ENCODE measurements at regions not wholly inside any gene's neighbourhood (a gene's known extent, or its start where the extent isn't known, plus 50 kb on each side); places are given as distances from the start of the nearest gene placed in this dataset.

DNA sequence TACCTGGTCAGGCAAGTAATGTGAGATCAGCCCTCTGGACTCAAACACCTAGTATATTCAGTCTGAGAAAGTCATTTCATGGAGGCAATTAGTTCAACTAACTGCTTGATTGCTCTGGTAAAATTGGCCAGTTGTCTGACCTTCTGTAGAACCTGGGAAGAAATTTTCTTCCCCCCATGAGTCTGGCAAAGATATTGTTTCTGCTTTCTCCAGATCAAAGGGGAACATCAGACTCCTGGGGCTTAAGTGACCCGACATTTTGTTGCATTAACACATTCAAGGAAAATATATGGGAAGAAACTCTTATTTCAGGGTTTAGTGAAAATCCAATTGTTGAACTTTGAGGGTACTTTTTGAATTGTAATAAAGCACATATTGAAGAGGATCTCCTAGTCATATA lies 375.1 kb downstream of the SUCLG1 start:
- Histone ChIP-seq H3K9ac (ENCODE audit: insufficient read depth, low read length) (no peak overlapping the region), H4K20me1 (ENCODE audit: control insufficient read depth, extremely low read depth, insufficient read depth, low read length) (no peaks in the 10 kb centered on the region), H2AFZ (ENCODE audit: low read length) (no peak overlapping the region), H3K4me1 (ENCODE audit: control insufficient read depth, extremely low read depth, insufficient read depth, low read length) (no peaks in the 10 kb centered on the region), H3K9me3 (ENCODE audit: control insufficient read depth, insufficient read depth, low read depth, low read length) (no peaks in the 10 kb centered on the region), H3K4me3 (replicated peaks in 1 of 4; ENCODE audit: control extremely low read depth in 1 of 4, insufficient read depth in 1 of 4, low read depth in 3 of 4, low read length in 4 of 4) (no peak overlapping the region), H3K27me3 (ENCODE audit: control insufficient read depth, insufficient read depth, low read length) (no peaks in the 10 kb centered on the region), H3K79me2 (ENCODE audit: control insufficient read depth, insufficient read depth, low read length) (no peaks in the 10 kb centered on the region), H3K27ac (ENCODE audit: insufficient read depth, low read length) (no peak overlapping the region), H3K36me3 (ENCODE audit: control insufficient read depth, insufficient read depth, low read length) (no peaks in the 10 kb centered on the region), H3K4me2 (ENCODE audit: extremely low read depth, insufficient read depth, low read length) (no peak overlapping the region)
- no peak for TF ChIP-seq EZH2 (IDR thresholded peaks at IDR 0.05; ENCODE audit: low read length, missing control alignments)
- TF ChIP-seq, protein P1, sequence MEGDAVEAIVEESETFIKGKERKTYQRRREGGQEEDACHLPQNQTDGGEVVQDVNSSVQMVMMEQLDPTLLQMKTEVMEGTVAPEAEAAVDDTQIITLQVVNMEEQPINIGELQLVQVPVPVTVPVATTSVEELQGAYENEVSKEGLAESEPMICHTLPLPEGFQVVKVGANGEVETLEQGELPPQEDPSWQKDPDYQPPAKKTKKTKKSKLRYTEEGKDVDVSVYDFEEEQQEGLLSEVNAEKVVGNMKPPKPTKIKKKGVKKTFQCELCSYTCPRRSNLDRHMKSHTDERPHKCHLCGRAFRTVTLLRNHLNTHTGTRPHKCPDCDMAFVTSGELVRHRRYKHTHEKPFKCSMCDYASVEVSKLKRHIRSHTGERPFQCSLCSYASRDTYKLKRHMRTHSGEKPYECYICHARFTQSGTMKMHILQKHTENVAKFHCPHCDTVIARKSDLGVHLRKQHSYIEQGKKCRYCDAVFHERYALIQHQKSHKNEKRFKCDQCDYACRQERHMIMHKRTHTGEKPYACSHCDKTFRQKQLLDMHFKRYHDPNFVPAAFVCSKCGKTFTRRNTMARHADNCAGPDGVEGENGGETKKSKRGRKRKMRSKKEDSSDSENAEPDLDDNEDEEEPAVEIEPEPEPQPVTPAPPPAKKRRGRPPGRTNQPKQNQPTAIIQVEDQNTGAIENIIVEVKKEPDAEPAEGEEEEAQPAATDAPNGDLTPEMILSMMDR (conservative IDR thresholded peaks at IDR 0.05 in 1 of 2, IDR thresholded peaks at IDR 0.05 in 1 of 2; ENCODE audit: low read depth in 1 of 2, low read length in 2 of 2) = no peak
- no peak for DNase-seq (ENCODE audit: low read depth in 2 of 2)

DNA sequence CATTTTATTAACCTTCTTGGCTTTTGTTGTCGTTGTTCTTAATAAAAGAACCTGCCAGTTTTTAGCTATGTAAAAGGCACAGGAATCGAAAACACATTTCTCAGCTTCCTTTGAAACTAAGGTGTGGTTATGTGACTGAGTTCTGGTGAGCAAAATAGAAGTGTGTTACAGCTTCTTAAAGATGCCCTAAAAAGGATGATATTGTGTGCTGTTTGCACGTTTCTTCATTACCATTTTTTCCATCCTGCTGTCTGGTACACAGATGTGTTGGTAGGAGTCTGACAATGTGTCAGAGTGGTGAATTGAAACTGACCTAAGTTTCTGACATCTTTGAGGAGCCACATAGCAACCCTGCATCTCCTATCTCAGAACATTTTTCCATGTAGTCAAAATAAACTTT lies 380.6 kb downstream of the SUCLG1 start:
- no peak overlapping the region for H3K4me3 ChIP-seq (replicated peaks in 1 of 4; ENCODE audit: control extremely low read depth in 1 of 4, insufficient read depth in 1 of 4, low read depth in 3 of 4, low read length in 4 of 4)
- no peaks in the 10 kb centered on the region for H3K79me2 ChIP-seq (ENCODE audit: control insufficient read depth, insufficient read depth, low read length)
- no peak overlapping the region for H2AFZ ChIP-seq (ENCODE audit: low read length)
- no peaks in the 10 kb centered on the region for H4K20me1 ChIP-seq (ENCODE audit: control insufficient read depth, extremely low read depth, insufficient read depth, low read length)
- no peak overlapping the region for H3K4me2 ChIP-seq (ENCODE audit: extremely low read depth, insufficient read depth, low read length)
- H3K27me3 ChIP-seq (ENCODE audit: control insufficient read depth, insufficient read depth, low read length) = no peaks in the 10 kb centered on the region
- no peaks in the 10 kb centered on the region for H3K36me3 ChIP-seq (ENCODE audit: control insufficient read depth, insufficient read depth, low read length)
- no peak overlapping the region for H3K9ac ChIP-seq (ENCODE audit: insufficient read depth, low read length)
- no peak overlapping the region for H3K27ac ChIP-seq (ENCODE audit: insufficient read depth, low read length)
- H3K4me1 ChIP-seq (ENCODE audit: control insufficient read depth, extremely low read depth, insufficient read depth, low read length) = no peaks in the 10 kb centered on the region
- TF ChIP-seq, protein P1 (conservative IDR thresholded peaks at IDR 0.05 in 1 of 2, IDR thresholded peaks at IDR 0.05 in 1 of 2; ENCODE audit: low read depth in 1 of 2, low read length in 2 of 2) = no peak
- TF ChIP-seq EZH2 (IDR thresholded peaks at IDR 0.05; ENCODE audit: low read length, missing control alignments) = no peak
- H3K9me3 ChIP-seq (ENCODE audit: control insufficient read depth, insufficient read depth, low read depth, low read length) = no peaks in the 10 kb centered on the region
- no peak for DNase-seq (ENCODE audit: low read depth in 2 of 2)

DNA sequence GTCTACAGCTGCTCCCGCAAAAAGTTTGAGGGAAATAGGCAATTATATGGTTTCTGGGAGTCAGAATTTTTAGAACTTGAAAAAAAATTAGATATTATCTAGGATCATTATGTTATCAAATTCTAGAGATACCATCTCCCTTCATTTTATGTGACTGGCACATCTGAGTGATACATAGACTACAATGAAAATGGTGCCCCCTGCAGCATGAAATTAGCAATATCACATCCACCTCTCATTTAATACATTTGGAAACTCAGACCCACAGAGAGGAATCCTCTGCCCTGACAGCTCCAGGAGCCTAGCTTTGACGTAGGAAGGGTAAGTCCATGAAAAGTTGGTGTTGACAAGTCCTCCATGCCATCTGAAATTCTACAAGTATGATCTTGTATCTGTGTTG lies 381.6 kb downstream of the SUCLG1 start:
- Histone ChIP-seq H3K79me2 (ENCODE audit: control insufficient read depth, insufficient read depth, low read length) (no peaks in the 10 kb centered on the region), H3K4me3 (replicated peaks in 1 of 4; ENCODE audit: control extremely low read depth in 1 of 4, insufficient read depth in 1 of 4, low read depth in 3 of 4, low read length in 4 of 4) (no peak overlapping the region), H4K20me1 (ENCODE audit: control insufficient read depth, extremely low read depth, insufficient read depth, low read length) (no peaks in the 10 kb centered on the region), H2AFZ (ENCODE audit: low read length) (no peak overlapping the region), H3K27ac (ENCODE audit: insufficient read depth, low read length) (no peak overlapping the region), H3K27me3 (ENCODE audit: control insufficient read depth, insufficient read depth, low read length) (no peaks in the 10 kb centered on the region), H3K36me3 (ENCODE audit: control insufficient read depth, insufficient read depth, low read length) (no peaks in the 10 kb centered on the region), H3K4me1 (ENCODE audit: control insufficient read depth, extremely low read depth, insufficient read depth, low read length) (no peaks in the 10 kb centered on the region), H3K9ac (ENCODE audit: insufficient read depth, low read length) (no peak overlapping the region), H3K9me3 (ENCODE audit: control insufficient read depth, insufficient read depth, low read depth, low read length) (no peaks in the 10 kb centered on the region), H3K4me2 (ENCODE audit: extremely low read depth, insufficient read depth, low read length) (no peak overlapping the region)
- DNase-seq (ENCODE audit: low read depth in 2 of 2) = peak in 1 of 2 donors; percentile 0
- TF ChIP-seq, protein P1 (conservative IDR thresholded peaks at IDR 0.05 in 1 of 2, IDR thresholded peaks at IDR 0.05 in 1 of 2; ENCODE audit: low read depth in 1 of 2, low read length in 2 of 2) = peak in 1 of 2 donors; percentile 35
- no peak for TF ChIP-seq EZH2 (IDR thresholded peaks at IDR 0.05; ENCODE audit: low read length, missing control alignments)

All from fibroblast of lung (primary cell).